ENCODE measurements at regions not wholly inside any gene's neighbourhood (a gene's known extent, or its start where the extent isn't known, plus 50 kb on each side); places are given as distances from the start of the nearest gene placed in this dataset.

DNA sequence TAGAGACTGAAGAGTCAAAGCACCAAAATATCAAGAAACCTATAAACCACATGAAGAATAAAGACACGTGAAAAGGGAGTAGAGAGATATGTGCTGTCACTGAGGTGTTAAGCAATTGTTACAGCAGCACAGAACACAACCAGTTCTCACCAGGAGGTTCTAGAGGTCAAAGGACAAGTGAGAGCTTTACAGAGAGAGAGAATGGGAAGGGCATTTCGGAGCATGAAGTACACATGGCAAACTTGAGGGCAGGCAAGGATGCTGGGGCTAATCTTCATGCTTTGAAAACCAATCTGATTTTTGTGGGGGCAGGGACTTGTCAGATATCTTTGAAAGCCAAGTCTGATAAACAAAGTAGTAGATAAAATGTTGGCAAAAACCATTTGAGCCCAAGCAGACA is 142.3 kb upstream of the NRSN1 start:
- DNase-seq, result no peak
- H3K27ac Mint-ChIP-seq, result no peak overlapping the region
- peaks cover 3% of the 10 kb centered on the region for H3K27me3 Mint-ChIP-seq
- H3K4me3 Mint-ChIP-seq, result no peak overlapping the region
- no peaks in the 10 kb centered on the region for H3K9me3 Mint-ChIP-seq
- no peaks in the 10 kb centered on the region for H3K36me3 Mint-ChIP-seq (ENCODE audit: low read depth)
- H3K4me1 Mint-ChIP-seq (ENCODE audit: low read depth), result no peaks in the 10 kb centered on the region

- Mint-ChIP-seq H3K9me3 (no peaks in the 10 kb centered on the region), H3K4me3 (no peak overlapping the region)
These were observed 141.0 kb upstream of the NRSN1 start for GRCh38 chr6:23985015-23985414.

DNA sequence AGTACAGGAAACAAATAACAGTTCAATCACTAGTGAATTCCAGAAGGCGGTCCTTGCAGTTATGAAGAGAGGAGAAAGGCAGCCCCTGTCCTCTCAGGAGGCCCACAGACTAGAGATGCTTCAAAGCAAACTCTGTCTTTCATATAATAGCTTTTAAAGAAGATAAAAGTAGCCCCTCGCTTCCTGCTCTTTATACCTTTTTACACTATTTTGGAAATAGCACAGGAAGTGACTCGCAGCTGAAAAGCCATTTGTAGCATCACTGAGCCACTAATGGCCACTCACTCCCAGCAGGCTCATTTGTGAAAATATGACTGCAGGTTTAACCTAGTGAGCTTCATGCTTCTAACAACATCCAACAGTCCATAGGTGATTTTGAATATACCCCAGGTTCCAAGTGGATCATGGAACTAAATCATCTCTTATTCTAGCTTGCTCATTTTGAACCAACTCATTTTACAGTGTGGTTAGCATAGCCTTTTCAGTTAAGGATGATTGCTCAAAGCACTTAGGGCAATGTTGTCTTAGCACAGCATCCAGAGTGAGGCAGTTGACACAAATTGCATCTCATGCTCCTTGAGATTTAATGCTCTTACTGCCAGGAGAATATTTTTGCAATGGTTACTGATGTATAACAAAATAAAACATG is 136.0 kb upstream of the NRSN1 start:
- peaks cover 6% of the 10 kb centered on the region for H3K9me3 Mint-ChIP-seq
- no peaks in the 10 kb centered on the region for H3K4me1 Mint-ChIP-seq (ENCODE audit: low read depth)
- no peak overlapping the region for H3K4me3 Mint-ChIP-seq

More at GRCh38 chr6:23985015-23985414, 141.0 kb upstream of the NRSN1 start:
- no peaks in the 10 kb centered on the region for H3K36me3 Mint-ChIP-seq (ENCODE audit: low read depth)
- H3K27ac Mint-ChIP-seq, result no peak overlapping the region
- peaks cover 3% of the 10 kb centered on the region for H3K27me3 Mint-ChIP-seq
- DNase-seq, result no peak
- no peaks in the 10 kb centered on the region for H3K4me1 Mint-ChIP-seq (ENCODE audit: low read depth)

GRCh38 chr6:23994013-23994412 is 132.0 kb upstream of the NRSN1 start:
- no peaks in the 10 kb centered on the region for H3K4me1 Mint-ChIP-seq (ENCODE audit: low read depth)
- no peaks in the 10 kb centered on the region for H3K36me3 Mint-ChIP-seq (ENCODE audit: low read depth)
- no peak overlapping the region for H3K4me3 Mint-ChIP-seq
- H3K27me3 Mint-ChIP-seq, result no peaks in the 10 kb centered on the region
- no peak overlapping the region for H3K27ac Mint-ChIP-seq
- peaks cover 6% of the 10 kb centered on the region for H3K9me3 Mint-ChIP-seq
- DNase-seq, result no peak

More for the DNA sequence above, 136.0 kb upstream of the NRSN1 start:
- no peaks in the 10 kb centered on the region for H3K27me3 Mint-ChIP-seq
- H3K36me3 Mint-ChIP-seq (ENCODE audit: low read depth), result no peaks in the 10 kb centered on the region
- no peak overlapping the region for H3K27ac Mint-ChIP-seq
- DNase-seq, result no peak

- no peak overlapping the region for H3K4me3 Mint-ChIP-seq
- no peaks in the 10 kb centered on the region for H3K4me1 Mint-ChIP-seq (ENCODE audit: low read depth)
- H3K27ac Mint-ChIP-seq, result no peak overlapping the region
- no peaks in the 10 kb centered on the region for H3K9me3 Mint-ChIP-seq
- no peaks in the 10 kb centered on the region for H3K27me3 Mint-ChIP-seq
- DNase-seq, result no peak
- no peaks in the 10 kb centered on the region for H3K36me3 Mint-ChIP-seq (ENCODE audit: low read depth)
These were observed 122.0 kb upstream of the NRSN1 start for GRCh38 chr6:24004062-24004461.

DNA sequence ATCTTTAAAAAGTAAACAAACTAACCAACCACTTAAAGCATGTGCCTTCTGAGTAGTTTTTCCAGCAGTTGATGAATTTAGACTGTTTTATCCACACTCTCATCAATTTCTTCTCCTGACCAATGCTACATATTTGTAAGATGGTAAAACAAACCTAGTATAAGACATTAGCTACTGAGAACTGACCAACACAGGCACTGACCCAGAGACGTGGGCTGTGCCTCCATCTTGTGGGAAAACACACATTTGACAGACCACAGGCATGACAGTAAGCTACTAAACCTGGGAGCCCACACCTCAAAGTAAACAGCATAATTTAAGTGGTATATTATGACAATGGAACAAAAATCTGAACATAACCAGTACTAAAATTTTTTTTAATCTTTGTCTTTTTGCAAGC is 121.4 kb upstream of the NRSN1 start:
- no peak for DNase-seq
- H3K27me3 Mint-ChIP-seq, result no peaks in the 10 kb centered on the region
- no peaks in the 10 kb centered on the region for H3K4me1 Mint-ChIP-seq (ENCODE audit: low read depth)
- no peaks in the 10 kb centered on the region for H3K36me3 Mint-ChIP-seq (ENCODE audit: low read depth)
- no peak overlapping the region for H3K4me3 Mint-ChIP-seq
- H3K27ac Mint-ChIP-seq, result no peak overlapping the region
- no peaks in the 10 kb centered on the region for H3K9me3 Mint-ChIP-seq

DNA sequence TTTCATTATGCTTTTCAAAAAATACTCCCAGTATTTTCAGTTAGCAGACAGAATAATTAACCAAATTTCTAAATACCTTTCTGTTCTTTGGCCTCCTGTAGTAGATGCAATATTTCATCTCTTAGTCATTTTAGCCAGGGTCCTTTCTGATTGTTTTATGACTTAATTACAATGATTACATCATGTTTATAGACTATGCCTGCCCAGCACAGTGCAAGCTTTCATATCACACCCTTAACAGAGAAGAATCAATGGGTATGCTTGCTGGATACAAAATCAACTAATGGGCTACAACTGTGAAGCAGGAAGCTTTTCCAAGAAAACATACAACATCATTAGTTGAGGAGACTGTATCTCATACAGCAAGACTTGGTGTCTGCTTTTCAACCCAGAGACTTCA is 119.8 kb upstream of the NRSN1 start:
- H3K36me3 Mint-ChIP-seq (ENCODE audit: low read depth), result no peaks in the 10 kb centered on the region
- H3K4me1 Mint-ChIP-seq (ENCODE audit: low read depth), result no peaks in the 10 kb centered on the region
- peaks cover 2% of the 10 kb centered on the region for H3K9me3 Mint-ChIP-seq
- H3K27ac Mint-ChIP-seq, result no peak overlapping the region
- H3K27me3 Mint-ChIP-seq, result no peaks in the 10 kb centered on the region
- DNase-seq, result no peak
- H3K4me3 Mint-ChIP-seq, result no peak overlapping the region

GRCh38 chr6:24009319-24009718 is 116.7 kb upstream of the NRSN1 start:
- no peaks in the 10 kb centered on the region for H3K27me3 Mint-ChIP-seq
- H3K36me3 Mint-ChIP-seq (ENCODE audit: low read depth), result no peaks in the 10 kb centered on the region

DNA sequence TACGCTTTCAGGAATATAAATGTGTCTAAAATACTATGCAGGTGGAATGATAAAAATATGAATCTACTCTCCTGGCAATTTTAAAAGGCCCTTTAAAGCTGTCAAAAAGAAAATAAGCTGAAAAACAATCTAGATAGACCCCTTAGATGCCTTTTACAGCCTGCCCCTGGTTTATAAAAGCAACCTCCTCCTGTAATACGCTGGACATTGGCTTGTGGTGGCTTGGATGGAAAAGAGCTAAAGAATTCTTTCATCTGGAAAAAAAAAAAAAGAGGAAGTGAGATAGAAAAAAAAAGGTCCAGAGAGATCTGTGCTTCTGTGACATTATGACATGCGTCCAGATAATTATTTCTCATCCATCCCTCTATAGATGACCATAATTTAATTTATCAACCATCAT is 115.9 kb upstream of the NRSN1 start:
- H3K36me3 Mint-ChIP-seq (ENCODE audit: low read depth), result no peaks in the 10 kb centered on the region
- H3K4me3 Mint-ChIP-seq, result no peak overlapping the region
- H3K27me3 Mint-ChIP-seq, result no peaks in the 10 kb centered on the region
- H3K4me1 Mint-ChIP-seq (ENCODE audit: low read depth), result no peaks in the 10 kb centered on the region
- no peak overlapping the region for H3K27ac Mint-ChIP-seq
- H3K9me3 Mint-ChIP-seq, result peaks cover 6% of the 10 kb centered on the region
- no peak for DNase-seq

More at GRCh38 chr6:24009319-24009718, 116.7 kb upstream of the NRSN1 start:
- no peak for DNase-seq
- no peak overlapping the region for H3K4me3 Mint-ChIP-seq
- no peaks in the 10 kb centered on the region for H3K4me1 Mint-ChIP-seq (ENCODE audit: low read depth)
- H3K9me3 Mint-ChIP-seq, result peaks cover 5% of the 10 kb centered on the region
- H3K27ac Mint-ChIP-seq, result no peak overlapping the region

- DNase-seq, result no peak
- H3K4me1 Mint-ChIP-seq (ENCODE audit: low read depth), result no peaks in the 10 kb centered on the region
- no peaks in the 10 kb centered on the region for H3K36me3 Mint-ChIP-seq (ENCODE audit: low read depth)
- H3K27me3 Mint-ChIP-seq, result no peaks in the 10 kb centered on the region
- peaks cover 9% of the 10 kb centered on the region for H3K9me3 Mint-ChIP-seq
- H3K4me3 Mint-ChIP-seq, result no peak overlapping the region
- no peak overlapping the region for H3K27ac Mint-ChIP-seq
These were observed 109.7 kb upstream of the NRSN1 start for GRCh38 chr6:24016286-24016685.

DNA sequence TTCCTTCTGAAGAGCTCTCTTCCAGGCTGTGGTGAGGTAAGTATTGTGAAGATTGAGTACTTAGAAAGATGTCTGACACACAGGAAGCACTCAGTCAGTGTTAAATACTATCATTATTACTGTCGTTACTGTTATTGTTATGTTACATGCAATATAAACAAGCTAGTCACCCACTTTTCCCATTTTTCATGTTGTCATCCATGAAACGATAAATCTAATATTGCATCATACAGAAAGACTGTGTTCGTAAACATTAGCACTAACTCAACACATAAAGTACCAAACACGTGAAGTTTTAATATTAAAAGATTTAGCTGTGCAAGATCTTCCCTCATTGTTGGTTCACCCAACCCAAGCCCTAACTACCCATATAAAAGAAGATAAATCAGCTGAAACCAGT is 109.2 kb upstream of the NRSN1 start:
- Mint-ChIP-seq H3K27ac (no peak overlapping the region), H3K4me3 (no peak overlapping the region), H3K27me3 (no peaks in the 10 kb centered on the region), H3K36me3 (ENCODE audit: low read depth) (no peaks in the 10 kb centered on the region), H3K9me3 (peaks cover 7% of the 10 kb centered on the region), H3K4me1 (ENCODE audit: low read depth) (no peaks in the 10 kb centered on the region)
- no peak for DNase-seq

DNA sequence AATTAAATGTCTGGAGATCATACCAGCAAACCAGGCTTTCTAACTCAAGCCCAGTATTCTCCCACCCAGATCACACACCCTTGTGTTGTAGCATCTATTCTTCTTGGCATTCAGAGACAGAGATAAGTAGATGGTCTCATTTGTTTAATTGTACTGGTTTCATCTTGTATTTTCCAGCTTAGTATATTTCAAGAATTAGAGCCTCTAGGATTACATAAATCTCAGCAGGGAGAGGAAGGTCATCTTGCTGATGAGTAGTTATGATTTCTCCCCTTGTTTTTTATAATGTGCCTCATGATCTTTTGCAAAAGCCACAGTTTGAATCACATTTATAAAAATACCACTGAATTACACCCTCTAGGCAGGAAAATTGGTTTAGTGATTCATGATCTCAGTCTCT is 106.6 kb upstream of the NRSN1 start:
- H3K36me3 Mint-ChIP-seq (ENCODE audit: low read depth), result no peaks in the 10 kb centered on the region
- no peak overlapping the region for H3K27ac Mint-ChIP-seq
- H3K4me3 Mint-ChIP-seq, result no peak overlapping the region
- peaks cover 4% of the 10 kb centered on the region for H3K27me3 Mint-ChIP-seq
- no peaks in the 10 kb centered on the region for H3K4me1 Mint-ChIP-seq (ENCODE audit: low read depth)
- H3K9me3 Mint-ChIP-seq, result peaks cover 7% of the 10 kb centered on the region
- no peak for DNase-seq

- H3K9me3 Mint-ChIP-seq, result peaks cover 7% of the 10 kb centered on the region
- DNase-seq, result no peak
- H3K27me3 Mint-ChIP-seq, result peaks cover 4% of the 10 kb centered on the region
- no peak overlapping the region for H3K27ac Mint-ChIP-seq
- H3K36me3 Mint-ChIP-seq (ENCODE audit: low read depth), result no peaks in the 10 kb centered on the region
- no peak overlapping the region for H3K4me3 Mint-ChIP-seq
- H3K4me1 Mint-ChIP-seq (ENCODE audit: low read depth), result no peaks in the 10 kb centered on the region
These were observed 106.2 kb upstream of the NRSN1 start for GRCh38 chr6:24019830-24020229.

DNA sequence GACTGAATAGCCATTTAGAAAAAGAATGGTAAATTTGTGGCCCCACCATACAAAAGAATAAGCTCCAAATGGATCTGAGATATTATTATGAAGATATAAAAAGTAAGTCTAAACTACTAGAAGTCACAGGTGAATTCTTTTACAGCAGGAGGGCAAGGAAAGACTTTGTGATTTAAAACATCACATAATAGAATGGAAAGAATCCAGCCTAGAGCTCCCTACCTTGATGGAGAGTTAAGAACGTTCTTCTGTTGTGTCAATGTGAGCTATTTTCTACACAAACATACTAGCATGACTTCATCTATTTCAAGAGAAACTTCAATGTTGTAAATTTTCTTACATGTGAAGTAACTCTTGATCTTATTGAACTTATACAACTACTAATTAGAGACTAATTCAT is 100.0 kb upstream of the NRSN1 start:
- Mint-ChIP-seq H3K27ac (no peak overlapping the region), H3K27me3 (peaks cover 4% of the 10 kb centered on the region), H3K4me3 (no peak overlapping the region)

GRCh38 chr6:24031496-24031895 is 94.5 kb upstream of the NRSN1 start:
- Mint-ChIP-seq H3K4me3 (no peak overlapping the region), H3K36me3 (ENCODE audit: low read depth) (no peaks in the 10 kb centered on the region), H3K9me3 (peaks cover 10% of the 10 kb centered on the region), H3K27me3 (no peaks in the 10 kb centered on the region), H3K27ac (no peak overlapping the region), H3K4me1 (ENCODE audit: low read depth) (no peaks in the 10 kb centered on the region)
- no peak for DNase-seq

More for the DNA sequence above, 100.0 kb upstream of the NRSN1 start:
- no peak for DNase-seq
- Mint-ChIP-seq H3K4me1 (ENCODE audit: low read depth) (no peaks in the 10 kb centered on the region), H3K36me3 (ENCODE audit: low read depth) (no peaks in the 10 kb centered on the region), H3K9me3 (peaks cover 4% of the 10 kb centered on the region)
